GM23248 (cell line): ENCODE measurements at regions not wholly inside any gene's neighbourhood (a gene's known extent, or its start where the extent isn't known, plus 50 kb on each side); places are given as distances from the start of the nearest gene placed in this dataset.

ENCODE experiments used
- EZH2 ChIP-seq: fragments of 200-600 bp; sonication (generic); IDR thresholded peaks from 2 replicates; pipeline ENCODE4 v1.6.1; 2018; ENCODE audit warnings: antibody characterized with exemption, mild to moderate bottlenecking; ENCODE audit not compliant: insufficient read depth, poor library complexity, severe bottlenecking
- EZH2phosphoT487 ChIP-seq: fragments of 200-600 bp; sonication (generic); IDR thresholded peaks from 2 replicates; pipeline ENCODE4 v1.6.1; 2018; ENCODE audit warnings: antibody characterized with exemption, moderate library complexity, mild to moderate bottlenecking, low read depth; ENCODE audit not compliant: insufficient read depth

- TF ChIP-seq EZH2 = no peak
- no peak for TF ChIP-seq EZH2phosphoT487
Observed at GRCh38 chr14:58705066-58705465, 67.3 kb downstream of the DACT1 start.
